OCI-LY7 (cell line): ENCODE measurements at regions not wholly inside any gene's neighbourhood (a gene's known extent, or its start where the extent isn't known, plus 50 kb on each side); places are given as distances from the start of the nearest gene placed in this dataset.

ENCODE experiments used
- CTCF ChIP-seq: fragments of 200-600 bp; sonication (generic); conservative IDR thresholded peaks from 2 replicates; pipeline ENCODE4 v1.5.1; 2014; ENCODE audit warnings: mild to moderate bottlenecking, antibody characterized with exemption, low read length, moderate library complexity, mixed read lengths
- EZH2phosphoT487 ChIP-seq: fragments of 200-600 bp; sonication (generic); IDR thresholded peaks from 2 replicates; pipeline ENCODE4 v1.6.1; 2018; ENCODE audit warnings: low read depth, borderline replicate concordance, mild to moderate bottlenecking, mixed run types, antibody characterized with exemption, low read length, moderate library complexity, mixed read lengths

DNA sequence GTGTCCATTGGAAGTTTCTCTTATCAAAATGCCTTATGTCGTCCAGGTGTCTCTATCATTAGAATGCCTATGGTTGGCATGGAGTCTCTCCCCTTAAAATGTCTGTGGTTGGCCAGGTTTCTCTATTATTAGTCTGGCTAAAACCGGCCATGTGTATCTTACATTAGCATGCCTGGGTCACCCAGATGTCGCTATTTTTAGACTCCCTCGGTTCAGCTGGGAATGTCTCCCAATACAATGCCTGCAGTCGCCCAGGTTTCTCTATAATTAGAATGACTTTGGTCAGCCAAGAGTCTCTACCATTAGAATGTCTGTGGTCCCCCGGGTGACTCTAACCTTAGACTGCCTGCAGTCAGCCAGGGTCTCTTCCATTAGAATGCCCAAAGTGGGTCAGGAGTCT is 1536.1 kb downstream of the UQCRFS1 start:
- TF ChIP-seq CTCF, result no peak
- no peak for TF ChIP-seq EZH2phosphoT487
